ENCODE measurements at regions not wholly inside any gene's neighbourhood (a gene's known extent, or its start where the extent isn't known, plus 50 kb on each side); places are given as distances from the start of the nearest gene placed in this dataset.

- H3K4me2 ChIP-seq (ENCODE audit: low read depth, low read length, poor library complexity, severe bottlenecking) = no peak overlapping the region
- H3K36me3 ChIP-seq (ENCODE audit: low read length) = no peaks in the 10 kb centered on the region
- no peak overlapping the region for H3K27ac ChIP-seq (ENCODE audit: low read depth, low read length)
- no peaks in the 10 kb centered on the region for H3K9me2 ChIP-seq (replicated peaks; ENCODE audit: insufficient read depth, low read length)
- H3K4me3 ChIP-seq (ENCODE audit: insufficient read depth, low read length, poor library complexity, severe bottlenecking) = no peak overlapping the region
- H3K9ac ChIP-seq (ENCODE audit: low read length) = no peak overlapping the region
- H2AFZ ChIP-seq (ENCODE audit: low read depth, low read length, severe bottlenecking) = no peak overlapping the region
- no peaks in the 10 kb centered on the region for H3F3A ChIP-seq (ENCODE audit: insufficient read depth)
- H3K79me2 ChIP-seq (ENCODE audit: insufficient read depth, low read length) = no peaks in the 10 kb centered on the region
- no peaks in the 10 kb centered on the region for H3K27me3 ChIP-seq (ENCODE audit: low read length)
- H3K9me3 ChIP-seq (ENCODE audit: insufficient read depth, low read length) = no peaks in the 10 kb centered on the region
- TF ChIP-seq EZH2phosphoT487 (conservative IDR thresholded peaks at IDR 0.05; ENCODE audit: low read length) (no peak), CTCF (IDR thresholded peaks at IDR 0.05; ENCODE audit: insufficient read depth, low read length, poor library complexity, severe bottlenecking) (no peak)
- no peaks in the 10 kb centered on the region for H4K20me1 ChIP-seq (ENCODE audit: low read depth, low read length)
Measured at GRCh38 chr3:95162794-95163193, 1099.9 kb downstream of the NSUN3 start.

- Histone ChIP-seq H3K36me3 (ENCODE audit: low read length) (no peaks in the 10 kb centered on the region), H2AFZ (ENCODE audit: low read depth, low read length, severe bottlenecking) (no peak overlapping the region), H4K20me1 (ENCODE audit: low read depth, low read length) (no peaks in the 10 kb centered on the region), H3K79me2 (ENCODE audit: insufficient read depth, low read length) (no peaks in the 10 kb centered on the region), H3K4me3 (ENCODE audit: insufficient read depth, low read length, poor library complexity, severe bottlenecking) (no peak overlapping the region), H3K9me3 (ENCODE audit: insufficient read depth, low read length) (no peaks in the 10 kb centered on the region), H3K4me2 (ENCODE audit: low read depth, low read length, poor library complexity, severe bottlenecking) (no peak overlapping the region), H3K27ac (ENCODE audit: low read depth, low read length) (no peak overlapping the region), H3K9me2 (replicated peaks; ENCODE audit: insufficient read depth, low read length) (no peaks in the 10 kb centered on the region), H3K27me3 (ENCODE audit: low read length) (no peaks in the 10 kb centered on the region), H3F3A (ENCODE audit: insufficient read depth) (no peaks in the 10 kb centered on the region), H3K9ac (ENCODE audit: low read length) (no peak overlapping the region)
- no peak for TF ChIP-seq EZH2phosphoT487 (conservative IDR thresholded peaks at IDR 0.05; ENCODE audit: low read length)
- no peak for TF ChIP-seq CTCF (IDR thresholded peaks at IDR 0.05; ENCODE audit: insufficient read depth, low read length, poor library complexity, severe bottlenecking)
Measured at GRCh38 chr3:95167748-95168147, 1104.9 kb downstream of the NSUN3 start.

- Histone ChIP-seq H3K9me3 (ENCODE audit: insufficient read depth, low read length) (no peaks in the 10 kb centered on the region), H3K79me2 (ENCODE audit: insufficient read depth, low read length) (no peaks in the 10 kb centered on the region), H3K27ac (ENCODE audit: low read depth, low read length) (no peak overlapping the region), H3K9ac (ENCODE audit: low read length) (no peak overlapping the region), H3K36me3 (ENCODE audit: low read length) (no peaks in the 10 kb centered on the region), H3K4me2 (ENCODE audit: low read depth, low read length, poor library complexity, severe bottlenecking) (no peak overlapping the region), H3K4me3 (ENCODE audit: insufficient read depth, low read length, poor library complexity, severe bottlenecking) (no peak overlapping the region), H2AFZ (ENCODE audit: low read depth, low read length, severe bottlenecking) (no peak overlapping the region), H3F3A (ENCODE audit: insufficient read depth) (no peaks in the 10 kb centered on the region), H3K9me2 (replicated peaks; ENCODE audit: insufficient read depth, low read length) (no peaks in the 10 kb centered on the region), H3K27me3 (ENCODE audit: low read length) (no peaks in the 10 kb centered on the region), H4K20me1 (ENCODE audit: low read depth, low read length) (no peaks in the 10 kb centered on the region)
- TF ChIP-seq EZH2phosphoT487 (conservative IDR thresholded peaks at IDR 0.05; ENCODE audit: low read length) (no peak), CTCF (IDR thresholded peaks at IDR 0.05; ENCODE audit: insufficient read depth, low read length, poor library complexity, severe bottlenecking) (no peak)
Measured at GRCh38 chr3:95168526-95168925, 1105.7 kb downstream of the NSUN3 start.
